ENCODE measurements at regions not wholly inside any gene's neighbourhood (a gene's known extent, or its start where the extent isn't known, plus 50 kb on each side); places are given as distances from the start of the nearest gene placed in this dataset.

DNA sequence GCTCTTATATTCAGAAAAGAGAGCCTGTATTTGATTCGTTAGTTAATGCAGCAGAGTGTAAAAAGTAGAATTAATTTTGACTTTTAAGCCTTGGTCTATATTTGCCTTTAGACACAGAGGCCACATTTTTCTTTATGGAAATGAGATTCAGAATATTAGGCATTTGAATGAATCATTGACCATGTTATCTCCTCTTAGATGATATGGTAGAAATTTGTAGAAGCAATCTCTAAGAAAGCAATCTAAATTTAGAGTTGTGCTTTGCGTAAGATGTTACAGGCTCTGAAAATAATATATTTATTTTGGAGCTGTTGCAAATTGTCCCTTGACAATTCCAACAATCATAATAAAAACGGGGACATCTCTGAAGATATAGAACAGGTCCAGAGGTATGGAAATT lies 68.3 kb upstream of the ST6GAL2 start:
- TF ChIP-seq, protein P1, sequence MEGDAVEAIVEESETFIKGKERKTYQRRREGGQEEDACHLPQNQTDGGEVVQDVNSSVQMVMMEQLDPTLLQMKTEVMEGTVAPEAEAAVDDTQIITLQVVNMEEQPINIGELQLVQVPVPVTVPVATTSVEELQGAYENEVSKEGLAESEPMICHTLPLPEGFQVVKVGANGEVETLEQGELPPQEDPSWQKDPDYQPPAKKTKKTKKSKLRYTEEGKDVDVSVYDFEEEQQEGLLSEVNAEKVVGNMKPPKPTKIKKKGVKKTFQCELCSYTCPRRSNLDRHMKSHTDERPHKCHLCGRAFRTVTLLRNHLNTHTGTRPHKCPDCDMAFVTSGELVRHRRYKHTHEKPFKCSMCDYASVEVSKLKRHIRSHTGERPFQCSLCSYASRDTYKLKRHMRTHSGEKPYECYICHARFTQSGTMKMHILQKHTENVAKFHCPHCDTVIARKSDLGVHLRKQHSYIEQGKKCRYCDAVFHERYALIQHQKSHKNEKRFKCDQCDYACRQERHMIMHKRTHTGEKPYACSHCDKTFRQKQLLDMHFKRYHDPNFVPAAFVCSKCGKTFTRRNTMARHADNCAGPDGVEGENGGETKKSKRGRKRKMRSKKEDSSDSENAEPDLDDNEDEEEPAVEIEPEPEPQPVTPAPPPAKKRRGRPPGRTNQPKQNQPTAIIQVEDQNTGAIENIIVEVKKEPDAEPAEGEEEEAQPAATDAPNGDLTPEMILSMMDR (conservative IDR thresholded peaks at IDR 0.05) = no peak
- no peak for TF ChIP-seq EZH2 (IDR thresholded peaks at IDR 0.05; ENCODE audit: low read depth)
